HG02642 (cell line): ENCODE measurements at regions not wholly inside any gene's neighbourhood (a gene's known extent, or its start where the extent isn't known, plus 50 kb on each side); places are given as distances from the start of the nearest gene placed in this dataset.
"Not testable (repeated sequence)": the region's sequence is repeated elsewhere in the genome, so short reads cannot be mapped to it uniquely, and the experiment has no call there.

Experiments
- ATAC-seq: cut with Tn5 transposase; IDR thresholded peaks from one replicate; pipeline ENCODE4 v1.9.1; 2021; ENCODE audit warnings: mild to moderate bottlenecking; ENCODE audit not compliant: unreplicated experiment, poor library complexity

DNA sequence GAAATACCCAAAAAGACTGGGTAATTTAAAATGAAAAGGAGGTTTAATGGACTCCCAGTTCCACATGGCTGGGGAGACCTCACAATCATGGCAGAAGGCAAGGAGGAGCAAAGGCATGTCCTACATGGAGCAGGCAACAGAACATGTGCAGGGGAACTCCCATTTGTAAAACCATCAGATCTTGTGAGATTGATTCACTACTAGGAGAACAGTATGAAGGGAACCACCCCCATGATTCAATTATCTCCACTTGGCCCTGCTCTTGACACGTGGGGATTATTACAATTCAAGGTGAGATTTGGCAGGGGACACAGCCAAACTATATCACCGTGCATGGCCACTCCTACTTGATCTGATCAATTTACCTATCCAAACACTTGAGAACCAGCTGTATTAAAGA, 131.5 kb upstream of the LDB2 start:
- ATAC-seq = no peak

- ATAC-seq = no peak
Measured at GRCh38 chr4:17029432-17029831, 131.0 kb upstream of the LDB2 start.

- no peak for ATAC-seq
Measured at GRCh38 chr4:17027495-17027894, 129.1 kb upstream of the LDB2 start.

DNA sequence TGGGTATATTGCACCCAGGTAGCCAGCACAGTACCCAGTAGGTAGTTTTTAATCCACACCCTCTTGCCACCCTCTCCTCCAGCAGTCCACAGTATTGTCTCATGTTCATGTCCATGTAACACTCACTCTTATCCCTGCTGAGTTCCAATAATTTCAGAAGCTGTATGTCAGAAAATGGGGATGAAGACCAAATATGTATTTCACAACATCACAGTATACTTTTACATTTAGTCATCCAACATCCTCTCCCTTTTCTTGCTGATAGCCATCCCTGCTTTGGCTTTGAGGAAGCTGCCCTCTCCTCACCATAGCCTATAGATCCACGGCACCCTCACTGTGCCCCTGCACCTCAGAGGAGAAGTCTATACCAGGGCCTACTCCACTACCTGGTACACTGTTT, 126.0 kb upstream of the LDB2 start:
- ATAC-seq = no peak

GRCh38 chr4:17020901-17021300, 122.5 kb upstream of the LDB2 start:
- ATAC-seq = no peak

GRCh38 chr4:17020451-17020850, 122.0 kb upstream of the LDB2 start:
- ATAC-seq = no peak

DNA sequence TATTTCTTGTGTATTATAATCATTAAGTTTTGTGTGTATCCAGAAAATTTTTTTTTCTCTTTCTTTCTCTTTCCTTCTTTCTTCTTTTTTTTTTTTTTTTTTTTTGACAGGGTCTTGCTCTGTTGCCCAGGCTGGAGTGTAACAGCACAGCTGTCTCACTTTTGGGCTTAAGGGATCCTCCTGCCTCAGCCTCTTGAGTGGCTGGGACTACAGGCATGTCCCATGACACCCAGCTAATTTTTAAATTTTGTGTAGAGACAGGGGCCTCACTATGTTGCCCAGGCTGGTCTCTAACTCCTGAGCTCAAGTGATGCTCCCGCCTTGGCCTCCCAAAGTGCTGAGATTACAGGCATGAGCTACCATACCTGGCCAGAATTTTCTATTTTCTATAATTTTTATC, 120.2 kb upstream of the LDB2 start:
- not testable (repeated sequence) for ATAC-seq

- no peak for ATAC-seq
Measured at GRCh38 chr4:17018013-17018412, 119.6 kb upstream of the LDB2 start.

GRCh38 chr4:17013382-17014006, 115.0 kb upstream of the LDB2 start:
- ATAC-seq = no peak

DNA sequence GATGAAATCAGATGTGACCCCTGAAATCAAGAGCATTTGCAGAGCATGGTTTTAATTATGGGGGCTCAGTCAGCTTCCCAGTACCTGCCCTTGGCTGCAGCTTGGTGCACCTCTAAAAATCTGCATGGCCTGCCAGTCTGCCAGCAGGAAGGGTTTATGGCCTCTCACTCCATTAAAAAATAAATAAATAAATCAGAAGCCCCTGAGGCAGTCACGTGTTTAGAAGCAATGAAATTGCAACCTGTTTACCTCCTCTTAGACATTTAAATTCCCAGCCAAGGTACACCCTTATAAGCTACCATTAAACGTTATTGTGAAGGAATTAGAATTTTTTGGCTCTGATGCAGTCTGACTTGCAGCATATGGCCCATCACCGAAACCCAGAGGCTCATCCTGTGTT, 114.0 kb upstream of the LDB2 start:
- no peak for ATAC-seq

DNA sequence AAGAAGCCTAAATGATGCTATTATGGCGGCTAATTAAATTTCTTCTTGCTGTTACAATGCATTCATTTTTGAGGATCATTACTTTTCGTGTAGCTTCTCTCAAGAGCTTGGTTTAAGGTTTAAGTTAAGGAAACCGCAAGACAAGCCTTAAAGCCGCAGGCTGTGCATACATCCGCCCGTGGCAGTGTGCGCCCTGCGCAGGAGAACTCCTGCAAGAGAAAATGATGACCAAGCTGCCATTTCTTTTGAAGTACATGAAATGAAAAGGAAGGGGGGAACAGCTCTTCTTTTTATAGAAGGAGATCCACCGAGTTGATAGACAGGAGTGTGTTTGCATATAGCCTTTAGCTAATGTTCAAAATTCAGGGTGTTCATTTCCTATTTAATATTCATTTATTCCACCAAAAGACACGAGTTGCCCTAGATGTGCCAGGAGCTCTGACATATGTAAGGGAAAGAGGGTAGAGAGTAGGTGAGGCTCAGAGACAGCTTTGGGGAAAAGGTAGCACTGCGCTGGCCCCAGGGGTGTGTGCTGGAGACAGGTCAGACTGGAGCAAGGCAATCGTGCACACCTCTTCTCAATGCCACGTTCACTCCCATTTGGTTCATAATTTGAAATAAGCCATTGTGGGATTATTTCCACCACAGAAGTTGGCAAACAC, 112.1 kb upstream of the LDB2 start:
- ATAC-seq = no peak

- ATAC-seq = no peak
Measured at GRCh38 chr4:17009871-17010367, 111.5 kb upstream of the LDB2 start.

DNA sequence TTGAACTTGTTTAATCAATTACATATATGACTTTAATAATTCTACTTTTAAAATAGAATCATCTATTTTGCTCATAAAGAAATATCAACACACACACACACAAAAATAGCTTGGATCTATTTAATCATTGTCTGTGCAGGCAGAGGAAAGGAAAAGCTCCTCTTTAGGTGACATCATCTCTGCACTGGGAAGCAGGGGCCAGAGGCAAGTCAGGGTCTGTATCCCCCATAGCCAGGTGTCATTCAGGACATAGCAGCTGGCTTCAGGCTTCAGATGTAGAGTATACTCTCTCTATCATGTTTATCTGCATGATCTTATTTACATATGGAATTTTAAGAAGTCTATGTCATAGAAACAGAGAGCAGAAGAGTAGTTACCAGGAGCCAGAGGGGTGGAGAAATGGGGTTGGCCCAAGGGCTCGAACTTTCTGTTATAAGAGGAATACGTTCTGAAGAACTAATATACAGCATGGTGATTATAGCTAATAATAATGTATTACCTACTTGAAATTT, 110.4 kb upstream of the LDB2 start:
- ATAC-seq = no peak

- ATAC-seq = not testable (repeated sequence)
Measured at GRCh38 chr4:17003606-17004392, 105.4 kb upstream of the LDB2 start.

DNA sequence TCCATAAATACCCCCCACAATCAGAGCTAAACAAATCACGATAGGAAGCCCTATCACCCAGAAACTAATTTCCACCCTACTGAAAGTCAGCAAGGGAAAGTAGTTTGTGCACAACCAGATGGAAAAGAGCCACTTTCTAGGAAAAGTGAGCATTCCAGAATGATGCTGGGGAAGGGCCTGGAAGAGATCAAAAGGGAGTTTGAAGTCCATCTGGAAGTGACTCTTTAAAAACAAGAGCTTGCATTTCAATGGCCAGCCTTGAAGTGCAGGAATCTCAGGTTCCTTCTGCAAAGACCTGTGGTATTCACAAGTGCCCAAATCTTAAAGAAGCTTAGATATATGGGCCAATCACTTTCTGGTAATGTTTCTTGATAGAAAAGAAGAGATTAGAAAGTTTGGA, 97.0 kb upstream of the LDB2 start:
- no peak for ATAC-seq

DNA sequence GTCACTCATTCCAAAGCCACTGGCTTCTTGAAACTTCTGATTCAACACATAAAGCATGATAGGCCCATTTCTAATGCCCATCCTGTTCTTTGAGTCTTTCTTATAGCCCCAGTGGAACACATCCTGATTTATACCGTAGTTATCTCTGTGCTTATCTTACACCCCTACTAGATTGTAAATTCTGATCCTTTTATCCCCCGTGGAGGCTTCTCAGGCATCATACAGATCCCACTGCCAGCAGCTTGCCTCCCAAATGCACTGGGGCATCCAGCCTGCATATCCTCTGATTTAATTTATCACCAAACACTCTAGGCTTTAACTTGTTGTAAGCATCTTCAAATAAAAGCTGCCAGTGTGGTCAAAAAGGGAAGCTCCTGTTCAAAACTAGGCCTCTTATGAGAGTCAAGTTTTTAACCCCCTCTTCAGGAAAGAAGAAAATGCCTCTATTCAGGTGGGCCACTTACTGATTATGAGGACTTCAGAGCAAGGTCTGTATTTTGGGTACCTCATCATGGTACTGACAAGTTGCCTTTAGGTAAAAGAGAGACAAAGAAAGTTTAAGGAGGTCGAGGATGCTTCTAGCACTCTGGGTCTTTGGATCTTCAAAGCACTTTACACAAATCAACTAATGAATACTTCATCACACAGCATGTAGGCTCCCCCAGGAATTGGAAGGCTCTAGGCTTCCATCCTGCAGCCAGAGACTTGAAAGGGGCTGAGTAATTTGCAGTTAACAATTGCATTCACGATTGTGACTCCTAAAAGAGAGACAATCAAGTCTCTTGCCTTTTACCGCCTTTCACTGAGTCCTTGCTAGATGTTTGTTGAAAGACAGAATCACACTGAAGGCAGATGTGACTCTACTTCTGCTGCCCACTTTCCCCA, 95.8 kb upstream of the LDB2 start:
- no peak for ATAC-seq

- no peak for ATAC-seq
Measured at GRCh38 chr4:16992566-16993225, 94.3 kb upstream of the LDB2 start.

DNA sequence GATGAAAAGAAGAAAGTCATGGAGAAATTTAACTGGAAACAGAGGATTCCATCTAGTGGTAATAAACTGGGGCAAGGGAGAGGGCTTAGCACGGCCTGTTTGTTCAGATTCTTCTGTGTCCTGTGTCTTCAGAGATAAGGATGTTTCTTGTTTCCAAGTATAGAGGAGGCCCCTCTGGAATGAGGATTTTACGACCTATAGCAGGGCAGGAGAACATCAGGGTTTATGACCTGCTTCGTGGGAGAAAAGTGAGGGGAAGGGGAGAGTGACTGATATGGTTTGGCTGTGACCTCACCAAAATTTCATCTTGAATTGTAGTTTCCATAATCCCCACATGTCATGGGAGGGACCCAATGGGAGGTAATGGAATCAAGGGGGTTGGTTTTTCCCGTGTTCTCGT, 93.0 kb upstream of the LDB2 start:
- no peak for ATAC-seq

GRCh38 chr4:16989371-16989770, 90.9 kb upstream of the LDB2 start:
- no peak for ATAC-seq

DNA sequence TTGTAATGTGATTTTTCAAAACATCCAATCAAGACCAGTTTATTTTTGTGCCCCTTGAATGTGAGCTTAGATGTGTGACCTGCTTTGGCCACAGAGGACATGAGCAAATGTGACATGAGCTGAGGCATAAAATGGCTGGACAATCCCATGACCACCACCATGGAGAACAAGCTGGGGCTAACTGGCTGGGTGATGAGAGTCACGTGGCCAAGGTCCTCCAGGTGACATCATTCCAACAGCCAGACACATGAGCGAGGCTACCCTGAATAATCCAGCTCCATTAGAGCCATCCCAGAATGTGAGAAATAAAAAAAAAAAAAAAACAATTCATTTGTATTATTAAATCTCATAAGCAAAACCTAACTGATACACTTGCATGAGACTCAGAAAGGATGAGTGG, 90.4 kb upstream of the LDB2 start:
- no peak for ATAC-seq
